ENCODE measurements at regions not wholly inside any gene's neighbourhood (a gene's known extent, or its start where the extent isn't known, plus 50 kb on each side); places are given as distances from the start of the nearest gene placed in this dataset.

DNA sequence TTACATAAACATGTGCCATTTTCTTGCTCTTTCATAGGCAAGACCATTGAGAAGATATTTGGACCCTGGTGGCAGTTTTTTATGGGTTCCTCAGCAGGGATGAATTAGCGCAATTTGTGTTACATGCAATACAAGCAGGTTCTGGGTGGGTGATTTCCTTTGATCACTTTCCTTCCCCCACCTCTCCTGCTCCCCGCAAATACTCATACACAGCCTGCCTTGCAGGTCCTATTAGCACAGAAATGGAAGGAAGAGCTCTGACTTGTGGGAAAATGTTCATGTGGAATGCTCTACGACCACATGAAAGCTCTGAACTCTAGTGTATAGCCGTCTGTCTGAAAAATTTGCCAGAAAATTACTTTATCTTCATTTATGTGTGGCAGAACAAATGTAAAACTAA is 361.0 kb upstream of the FAT1 start:
- TF ChIP-seq, protein P1, sequence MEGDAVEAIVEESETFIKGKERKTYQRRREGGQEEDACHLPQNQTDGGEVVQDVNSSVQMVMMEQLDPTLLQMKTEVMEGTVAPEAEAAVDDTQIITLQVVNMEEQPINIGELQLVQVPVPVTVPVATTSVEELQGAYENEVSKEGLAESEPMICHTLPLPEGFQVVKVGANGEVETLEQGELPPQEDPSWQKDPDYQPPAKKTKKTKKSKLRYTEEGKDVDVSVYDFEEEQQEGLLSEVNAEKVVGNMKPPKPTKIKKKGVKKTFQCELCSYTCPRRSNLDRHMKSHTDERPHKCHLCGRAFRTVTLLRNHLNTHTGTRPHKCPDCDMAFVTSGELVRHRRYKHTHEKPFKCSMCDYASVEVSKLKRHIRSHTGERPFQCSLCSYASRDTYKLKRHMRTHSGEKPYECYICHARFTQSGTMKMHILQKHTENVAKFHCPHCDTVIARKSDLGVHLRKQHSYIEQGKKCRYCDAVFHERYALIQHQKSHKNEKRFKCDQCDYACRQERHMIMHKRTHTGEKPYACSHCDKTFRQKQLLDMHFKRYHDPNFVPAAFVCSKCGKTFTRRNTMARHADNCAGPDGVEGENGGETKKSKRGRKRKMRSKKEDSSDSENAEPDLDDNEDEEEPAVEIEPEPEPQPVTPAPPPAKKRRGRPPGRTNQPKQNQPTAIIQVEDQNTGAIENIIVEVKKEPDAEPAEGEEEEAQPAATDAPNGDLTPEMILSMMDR (IDR thresholded peaks at IDR 0.05) = no peak
- no peak for TF ChIP-seq POLR2AphosphoS5 (IDR thresholded peaks at IDR 0.05)
- no peak for TF ChIP-seq EP300 (IDR thresholded peaks at IDR 0.05)
- no peak for TF ChIP-seq POLR2A (IDR thresholded peaks at IDR 0.05)

All from gastroesophageal sphincter (tissue), 3 donors.